ENCODE measurements at regions not wholly inside any gene's neighbourhood (a gene's known extent, or its start where the extent isn't known, plus 50 kb on each side); places are given as distances from the start of the nearest gene placed in this dataset.
"Not testable (repeated sequence)": the region's sequence is repeated elsewhere in the genome, so short reads cannot be mapped to it uniquely, and the experiment has no call there.

DNA sequence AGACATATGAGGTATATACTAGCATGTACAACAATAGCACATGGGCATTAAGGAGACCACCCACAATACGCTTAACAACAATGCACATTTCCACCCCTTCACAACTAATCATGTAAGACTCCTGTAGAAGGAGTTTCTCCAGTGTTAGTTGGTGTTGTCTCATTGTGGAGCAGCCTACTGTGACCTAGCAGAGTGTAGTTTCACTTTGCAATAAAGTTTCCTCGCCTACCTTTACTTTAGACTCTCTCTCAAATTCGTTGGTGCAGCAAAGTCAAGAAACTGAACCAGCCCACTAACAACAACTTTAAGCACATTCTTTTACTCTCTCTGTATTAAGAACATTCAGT lies 863.6 kb downstream of the FAM181B start:
- no peak for DNase-seq

DNA sequence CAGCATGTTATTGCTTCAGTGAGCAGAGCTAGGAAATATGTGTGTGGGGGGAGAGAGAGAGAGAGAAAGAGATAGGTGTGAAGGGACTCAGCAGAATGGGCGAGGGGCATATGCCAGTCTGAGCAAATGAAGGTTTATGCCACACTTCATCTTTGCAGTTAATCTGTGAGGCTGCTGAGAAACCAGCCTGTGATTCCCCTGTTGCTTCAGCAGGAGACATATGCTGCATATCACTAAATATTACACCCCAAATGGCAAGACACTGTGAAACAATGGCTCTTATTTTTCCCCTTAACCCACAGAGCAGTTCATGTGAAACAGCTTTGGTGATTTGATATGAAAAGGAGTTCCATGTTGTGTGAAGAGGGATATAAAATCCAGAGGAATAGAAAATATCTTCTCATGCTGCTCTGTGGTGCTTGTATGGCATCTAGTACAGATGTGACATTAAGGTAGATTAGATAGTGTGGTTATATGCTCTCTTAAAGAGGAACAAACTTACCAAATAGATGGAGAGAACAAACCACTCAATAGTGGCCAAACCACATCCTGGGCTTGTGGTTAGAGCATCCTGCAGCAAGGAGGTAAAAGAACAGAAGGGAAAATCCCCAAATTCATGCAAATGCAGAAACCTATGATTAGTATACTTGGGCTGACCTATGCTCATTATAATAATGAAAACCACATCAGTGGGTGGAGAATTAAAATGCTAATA lies 864.2 kb downstream of the FAM181B start:
- DNase-seq: no peak

DNA sequence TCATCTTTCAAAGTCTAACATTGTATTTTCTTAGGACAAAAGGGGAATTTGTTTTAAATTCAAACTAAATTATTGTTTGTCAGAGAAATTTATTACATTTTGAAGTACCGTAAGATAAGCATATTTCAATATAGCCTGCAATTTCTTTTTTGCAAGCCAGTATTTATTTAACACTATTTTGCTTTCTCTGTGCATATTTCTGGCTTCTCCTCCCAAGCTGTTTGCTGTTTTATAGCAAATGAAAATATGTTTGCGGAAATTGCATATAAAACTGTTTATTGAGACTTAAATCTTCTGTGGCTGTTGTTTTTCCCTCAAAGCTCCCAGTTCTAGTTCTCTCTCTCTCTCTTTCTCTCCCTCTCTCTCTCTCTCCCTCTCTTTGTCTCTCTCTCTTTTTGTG lies 866.8 kb downstream of the FAM181B start:
- DNase-seq: no peak

DNA sequence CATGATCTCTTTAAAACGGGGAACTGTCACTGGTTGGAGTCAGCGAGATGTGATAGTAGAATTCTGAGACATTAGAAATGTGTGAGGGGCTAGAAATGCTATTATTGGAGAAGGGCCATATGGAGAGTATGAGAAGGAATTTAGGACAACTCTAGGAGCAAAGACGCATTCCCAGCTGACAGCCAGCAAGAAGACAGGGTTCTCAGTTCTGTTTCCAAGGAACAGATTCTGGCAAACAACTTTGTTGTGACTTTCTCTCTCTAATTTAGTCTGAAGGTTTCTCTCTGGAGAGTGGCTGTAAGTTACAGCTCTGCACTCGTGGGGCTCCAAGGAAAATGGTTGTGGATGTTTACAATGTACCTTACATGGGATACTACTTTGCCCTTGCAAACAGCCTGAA lies 876.3 kb downstream of the FAM181B start:
- DNase-seq: no peak

DNA sequence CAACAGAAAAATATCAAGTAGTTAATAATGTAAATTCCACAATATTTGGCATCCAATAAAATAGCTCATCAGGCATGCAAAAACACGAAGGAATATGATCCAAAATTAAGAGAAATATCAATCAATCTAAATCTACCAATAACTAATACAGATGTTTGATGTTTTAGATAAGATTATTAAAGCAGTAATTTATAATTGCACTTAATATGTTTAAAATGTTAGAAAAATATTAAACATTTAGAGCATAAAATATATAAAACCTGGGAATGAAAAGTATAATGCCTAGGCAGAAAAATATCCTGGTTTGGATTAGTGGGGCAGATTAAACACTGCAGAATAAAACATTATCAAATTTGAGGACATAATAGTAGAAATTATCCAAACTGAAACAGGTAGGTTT lies 879.9 kb downstream of the FAM181B start:
- DNase-seq: no peak

DNA sequence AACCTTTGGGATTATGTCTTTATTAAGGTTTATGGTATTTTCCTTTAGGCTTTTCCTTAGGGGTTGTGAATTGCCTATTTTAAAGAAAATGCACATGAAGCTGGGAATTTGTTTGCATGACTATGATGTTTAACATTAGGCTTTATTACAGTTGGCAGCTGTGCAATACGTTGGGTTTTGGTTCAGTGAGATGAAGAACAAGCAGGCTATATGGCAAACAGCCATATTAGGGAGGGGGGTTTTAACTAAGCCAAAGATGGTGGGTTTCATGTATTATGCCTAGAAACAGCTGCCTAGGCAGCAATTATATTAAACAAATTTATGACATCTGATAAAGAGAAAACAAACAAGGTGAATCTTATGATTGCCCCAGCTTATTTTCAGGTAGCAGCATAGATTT lies 880.8 kb downstream of the FAM181B start:
- DNase-seq: no peak

DNA sequence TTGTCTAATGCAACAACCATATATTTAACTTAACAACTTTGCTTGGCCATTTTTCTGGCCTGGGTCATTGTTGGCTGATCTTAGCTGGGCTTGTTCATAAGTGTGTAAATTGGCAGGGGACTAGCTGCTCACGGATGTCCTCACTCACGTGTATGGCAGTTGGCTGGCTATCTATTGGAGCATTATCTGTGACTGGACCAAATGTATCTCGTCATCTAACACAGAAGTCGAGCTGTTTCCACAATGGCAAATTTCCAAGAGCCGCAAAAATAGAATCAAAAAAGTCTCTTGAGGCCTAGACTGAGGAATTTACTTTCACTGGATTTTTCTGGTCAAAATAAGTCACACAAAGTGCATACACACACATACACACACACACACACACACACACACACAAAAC lies 893.3 kb downstream of the FAM181B start:
- no peak for DNase-seq

DNA sequence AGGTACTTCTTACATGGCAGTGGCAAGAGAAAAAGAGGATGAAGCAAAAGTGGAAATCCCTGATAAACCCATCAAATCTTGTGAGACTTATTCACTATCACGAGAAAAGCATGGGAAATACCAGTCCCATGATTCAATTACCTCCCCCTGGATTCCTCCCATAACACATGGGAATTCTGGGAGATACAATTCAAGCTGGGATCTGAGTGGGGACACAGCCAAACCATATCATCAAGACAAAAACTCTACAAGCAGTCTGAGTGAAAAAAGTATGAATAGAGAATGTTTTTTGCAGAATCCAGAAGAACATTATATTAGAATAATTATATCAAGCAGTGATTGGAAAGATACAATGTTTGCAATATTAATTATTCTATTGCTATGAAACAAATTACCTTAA lies 893.7 kb downstream of the FAM181B start:
- no peak for DNase-seq

DNA sequence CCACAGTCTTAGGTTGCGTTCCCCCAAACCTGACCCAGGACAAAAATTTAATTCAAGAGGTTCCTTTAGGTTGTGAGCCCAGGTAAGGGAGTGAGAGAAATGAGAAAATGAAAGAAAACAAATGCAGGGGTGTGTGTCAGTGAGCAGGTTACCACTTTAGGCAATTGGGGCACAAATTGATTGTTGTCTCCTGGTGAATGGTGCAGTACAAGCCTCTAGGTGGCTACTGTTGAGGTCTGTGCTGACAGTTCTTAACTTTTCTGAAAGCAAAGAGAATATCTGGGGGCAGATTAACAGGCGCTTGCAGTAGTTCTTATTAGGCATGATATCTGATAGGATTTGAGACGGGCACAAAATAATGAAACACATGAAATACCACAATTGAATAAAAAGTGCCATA lies 894.6 kb downstream of the FAM181B start:
- DNase-seq: no peak

DNA sequence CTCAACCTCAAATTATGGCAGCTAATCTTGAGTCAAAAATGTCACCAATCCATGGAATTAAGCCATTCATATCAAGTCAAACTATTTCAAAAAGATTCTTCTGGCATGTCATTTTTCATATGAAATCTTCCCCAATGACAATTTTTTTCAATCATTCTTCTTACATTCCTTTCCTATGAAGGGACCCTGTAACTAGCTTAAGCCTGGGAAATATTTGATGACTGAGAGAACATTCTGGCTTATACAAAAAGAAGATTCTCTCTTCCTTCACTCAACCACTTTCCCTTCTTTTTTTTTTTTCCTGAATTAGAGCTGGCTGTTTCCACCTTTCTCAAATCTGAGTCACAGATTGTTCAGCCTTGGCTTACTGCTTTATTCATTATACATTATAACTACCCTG lies 903.7 kb downstream of the FAM181B start:
- DNase-seq: no peak

DNA sequence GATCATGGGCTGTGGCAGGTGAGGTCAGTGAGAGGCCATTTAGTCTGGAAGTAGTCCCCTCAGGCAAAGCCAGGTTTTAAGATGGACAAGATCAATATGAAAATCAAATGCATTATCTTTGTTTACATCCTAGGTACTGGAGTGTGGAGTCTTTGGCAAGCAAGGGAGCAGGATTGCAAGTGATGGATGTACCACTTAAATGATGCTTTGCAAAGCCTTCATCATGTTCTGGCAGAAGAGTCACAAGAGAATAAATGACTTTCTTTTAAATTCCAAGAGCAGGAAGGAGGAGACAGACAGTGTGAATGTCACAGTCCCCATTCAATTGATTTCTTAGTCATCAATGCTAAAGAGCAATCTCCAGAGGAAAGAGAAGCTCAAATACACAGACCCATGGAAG lies 908.3 kb downstream of the FAM181B start:
- DNase-seq: no peak

DNA sequence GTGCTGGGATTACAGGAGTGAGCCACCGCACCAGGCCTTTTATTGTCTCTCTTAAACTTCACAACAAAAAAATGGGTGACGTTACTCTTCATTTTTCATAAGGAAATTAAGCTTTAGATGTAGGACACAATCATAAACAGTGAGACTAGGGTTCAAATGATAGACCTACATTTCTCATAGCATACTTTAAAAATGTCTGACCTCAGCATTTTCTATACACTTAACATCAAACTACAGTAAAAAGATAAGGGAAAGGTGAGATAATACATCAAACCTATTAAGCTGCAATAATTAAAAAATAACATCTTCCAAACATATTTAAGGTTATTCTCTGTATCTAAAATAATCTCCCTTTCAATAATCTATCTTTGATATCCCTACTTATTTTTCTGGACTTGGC lies 914.2 kb downstream of the FAM181B start:
- DNase-seq: no peak

DNA sequence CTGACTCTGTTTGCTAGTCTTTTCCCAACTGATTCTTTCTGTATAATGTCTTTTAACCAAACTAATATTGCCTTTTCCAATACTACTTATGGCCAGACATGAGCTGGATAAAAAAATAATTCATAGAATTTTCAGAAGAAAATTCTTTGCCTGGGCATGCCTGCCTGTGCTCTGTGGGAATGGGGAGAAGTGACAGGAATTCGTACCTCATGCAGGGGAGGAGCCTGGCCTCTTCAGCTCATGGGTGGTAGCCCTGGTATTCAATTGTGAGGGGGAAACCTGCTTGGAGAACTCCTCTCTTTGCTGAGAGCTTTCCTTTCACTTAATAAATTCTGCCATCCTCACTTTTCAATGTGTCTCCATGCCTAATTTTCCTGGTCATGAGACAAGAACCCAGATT lies 928.8 kb downstream of the FAM181B start:
- DNase-seq: no peak

DNA sequence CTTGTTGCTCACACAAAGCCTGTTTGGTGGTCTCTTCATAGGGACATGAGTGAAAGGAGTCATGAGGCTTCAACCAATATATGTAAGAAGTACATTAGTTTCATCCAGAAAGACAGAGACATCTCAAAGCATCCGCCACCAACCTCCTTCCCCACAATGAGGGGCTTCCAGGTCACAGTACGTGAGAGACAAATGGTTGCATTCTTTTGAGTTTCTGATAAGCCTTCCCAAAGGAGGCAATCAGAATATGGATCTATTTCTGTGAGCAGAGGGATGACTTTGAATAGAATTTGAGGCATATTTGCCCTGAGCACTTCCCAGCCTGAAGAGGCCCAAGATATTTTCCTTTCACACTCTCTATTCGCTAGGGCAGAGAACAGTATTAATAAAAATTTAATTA lies 931.1 kb downstream of the FAM181B start:
- DNase-seq: no peak

DNA sequence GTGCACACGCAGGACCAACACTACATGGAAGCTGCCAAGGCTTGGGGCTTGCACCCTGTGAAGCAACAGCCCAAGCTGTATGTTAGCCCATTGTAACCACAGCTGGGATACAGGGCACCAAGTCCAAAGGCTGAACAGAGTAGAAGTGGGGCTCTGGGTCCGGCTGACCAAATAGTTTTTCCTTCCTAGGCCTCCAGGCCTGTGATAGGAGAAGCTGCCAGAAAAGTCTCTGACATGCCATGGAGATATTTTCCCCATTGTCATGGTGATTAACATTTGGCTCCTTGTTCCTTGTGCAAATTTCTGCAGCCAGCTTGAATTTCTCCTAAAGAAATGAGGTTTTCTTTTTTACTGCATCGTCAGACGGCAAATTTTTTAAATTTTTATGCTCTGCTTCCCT lies 941.2 kb downstream of the FAM181B start:
- DNase-seq: no peak

DNA sequence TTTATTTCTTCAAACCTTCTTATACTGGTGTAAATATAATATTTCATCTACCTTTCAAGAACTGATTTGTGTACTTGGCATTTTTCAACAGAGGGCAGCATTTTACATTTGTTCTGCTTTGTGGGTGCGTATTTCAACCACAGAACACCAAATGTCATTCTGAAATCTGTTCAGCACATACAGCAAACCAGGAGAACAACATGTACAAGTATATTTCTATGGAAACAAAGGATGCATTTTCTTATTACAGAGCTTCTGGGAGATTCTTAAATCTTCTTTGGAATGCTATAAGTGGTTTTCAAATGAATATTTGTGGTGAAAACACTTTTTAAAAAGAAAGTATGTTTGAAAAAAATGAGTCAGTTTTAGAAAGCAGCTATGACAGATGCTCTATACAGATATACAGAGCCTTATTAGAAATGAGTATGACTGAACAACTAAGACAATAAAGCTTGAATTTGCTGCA lies 946.0 kb downstream of the FAM181B start:
- no peak for DNase-seq

DNA sequence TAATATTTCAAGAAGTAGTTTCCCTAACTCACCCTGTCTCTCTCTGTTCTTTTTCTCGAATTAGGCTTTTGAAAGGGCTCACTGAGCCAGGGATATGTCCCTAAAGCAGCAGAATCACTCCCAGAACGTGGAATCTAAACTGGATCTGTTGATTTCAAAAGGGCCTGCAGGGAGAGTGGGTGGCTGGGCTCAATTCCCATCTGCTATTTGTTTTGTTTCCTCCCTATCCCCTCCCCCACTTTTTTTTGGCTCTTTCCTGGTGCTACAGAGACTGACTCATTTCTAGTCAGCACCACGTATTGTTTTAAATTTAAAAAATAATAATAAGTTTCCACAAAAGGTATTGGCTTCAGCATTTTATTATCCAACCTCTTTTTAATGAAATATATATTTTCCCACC lies 961.5 kb downstream of the FAM181B start:
- no peak for DNase-seq

DNA sequence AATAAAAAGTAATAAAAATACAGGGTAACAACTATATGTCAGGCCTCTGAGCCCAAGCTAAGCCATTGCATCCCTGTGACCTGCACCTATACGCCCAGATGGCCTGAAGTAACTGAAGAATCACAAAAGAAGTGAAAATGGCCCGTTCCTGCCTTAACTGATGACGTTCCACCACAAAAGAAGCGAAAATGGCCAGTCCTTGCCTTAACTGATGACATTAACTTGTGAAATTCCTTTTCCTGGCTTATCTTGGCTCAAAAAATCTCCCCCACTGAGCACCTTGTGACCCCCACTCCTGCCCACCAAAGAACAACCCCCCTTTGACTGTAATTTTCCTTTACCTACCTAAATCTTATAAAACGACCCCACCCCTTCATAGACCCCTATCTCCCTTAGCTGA lies 963.8 kb downstream of the FAM181B start:
- DNase-seq: not testable (repeated sequence)

DNA sequence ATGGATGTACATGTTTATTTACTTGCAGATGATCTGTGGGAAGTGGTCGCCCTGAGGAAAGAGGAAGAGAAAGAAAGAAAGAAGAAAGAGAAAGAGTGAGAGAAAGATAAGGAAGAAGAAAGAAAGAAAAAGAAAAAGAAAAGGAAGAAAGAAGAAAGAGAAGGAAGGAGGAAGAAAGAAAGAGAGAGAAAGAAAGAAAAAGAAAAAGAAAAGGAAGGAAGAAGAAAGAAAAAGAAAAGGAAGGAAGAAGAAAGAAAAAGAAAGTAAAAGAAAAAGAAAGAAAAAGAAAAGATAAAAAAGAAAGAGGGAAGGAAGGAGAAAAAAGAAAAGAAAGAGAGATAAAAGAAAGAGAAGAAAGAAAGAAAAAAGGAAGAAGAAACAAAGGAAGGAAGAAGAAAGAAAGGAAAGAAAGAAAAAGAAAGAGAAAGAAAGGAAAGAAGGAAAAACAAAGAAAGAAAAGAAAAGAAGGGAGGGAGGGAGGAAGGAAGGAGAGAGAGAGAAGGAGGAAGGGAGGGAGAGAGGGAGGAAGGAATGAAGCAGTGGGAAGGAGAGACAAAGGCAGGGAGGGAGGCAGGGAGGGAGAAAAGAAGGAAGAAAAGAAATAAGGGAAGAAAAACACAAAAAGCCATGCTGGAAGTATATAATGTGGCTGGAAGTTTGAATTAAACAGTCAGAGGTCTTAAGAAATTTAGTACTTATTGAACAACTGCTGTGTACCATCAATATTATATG lies 976.6 kb downstream of the FAM181B start:
- DNase-seq: no peak

DNA sequence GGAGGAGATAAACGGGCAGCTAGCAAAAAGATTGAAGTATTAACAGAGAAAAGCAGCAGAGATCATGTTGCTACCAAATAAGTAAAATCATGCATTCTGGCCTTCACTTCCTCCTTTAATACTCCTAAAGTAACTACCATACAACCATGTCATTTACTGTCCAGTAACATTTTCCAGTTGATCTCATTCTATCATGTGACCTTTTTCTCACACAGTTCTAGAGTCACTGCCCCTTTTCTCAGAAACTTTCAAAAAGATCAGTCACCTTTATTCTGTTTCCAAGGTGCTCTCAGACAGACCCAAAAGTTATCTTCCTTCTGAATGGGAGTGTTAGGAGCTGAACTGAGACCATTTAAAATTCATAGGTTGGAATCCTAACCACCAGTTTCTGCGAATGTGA lies 984.4 kb downstream of the FAM181B start:
- no peak for DNase-seq

DNA sequence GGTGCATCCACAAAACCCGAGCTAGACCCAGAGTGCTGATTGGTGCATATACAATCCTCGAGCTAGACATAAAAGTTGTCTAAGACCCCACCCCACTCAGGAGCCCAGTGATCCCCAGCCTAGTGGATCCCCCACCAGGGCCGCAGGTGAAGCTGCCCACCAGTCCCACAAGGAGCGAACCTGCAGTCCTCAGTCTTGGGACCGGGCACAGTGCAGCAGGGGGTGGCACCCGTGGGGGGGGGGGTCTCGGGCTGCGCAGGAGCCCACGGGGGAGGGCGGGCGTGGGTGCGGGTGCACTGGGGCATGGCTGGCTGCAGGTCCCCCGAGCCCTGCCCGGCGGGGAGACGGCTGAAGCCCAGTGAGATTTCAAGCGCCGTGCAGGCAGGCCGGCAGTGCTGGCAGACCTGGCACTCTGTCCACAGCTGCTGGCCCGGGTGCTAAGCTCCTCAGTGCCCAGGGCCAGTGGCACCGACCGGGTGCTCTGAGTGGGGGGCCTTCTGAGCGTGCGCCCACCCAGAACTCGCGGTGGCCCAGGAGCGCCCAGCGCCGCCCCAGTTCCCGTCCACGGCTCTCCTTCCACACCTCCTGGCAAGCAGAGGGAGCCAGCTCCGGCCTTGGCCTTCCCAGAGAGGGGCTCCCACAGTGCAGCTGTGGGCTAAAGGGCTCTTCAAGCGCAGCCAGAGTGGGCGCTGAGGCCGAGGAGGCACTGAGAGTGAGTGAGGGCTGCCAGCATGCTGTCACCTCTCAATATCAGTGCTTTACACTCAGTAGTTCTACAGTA lies 989.1 kb downstream of the FAM181B start:
- DNase-seq: no peak

DNA sequence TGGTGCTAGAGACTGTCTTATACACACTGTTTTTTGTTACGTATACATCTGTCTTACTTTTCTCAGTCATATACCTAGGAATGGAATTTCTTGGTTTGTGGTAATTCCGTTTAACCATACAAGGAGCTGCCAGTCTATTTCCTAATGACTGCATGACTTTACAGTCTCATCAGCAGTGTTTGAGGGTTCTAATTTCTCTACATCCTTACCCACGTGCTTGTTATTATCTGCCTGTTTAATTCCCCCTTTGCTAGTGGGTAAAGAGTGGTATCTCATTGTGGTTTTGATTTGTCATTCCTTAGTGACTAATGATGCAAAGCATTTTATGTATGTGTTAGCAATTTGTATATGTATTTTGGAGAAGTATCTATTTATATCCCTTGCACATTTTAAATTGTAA lies 1008.0 kb downstream of the FAM181B start:
- DNase-seq: no peak

DNA sequence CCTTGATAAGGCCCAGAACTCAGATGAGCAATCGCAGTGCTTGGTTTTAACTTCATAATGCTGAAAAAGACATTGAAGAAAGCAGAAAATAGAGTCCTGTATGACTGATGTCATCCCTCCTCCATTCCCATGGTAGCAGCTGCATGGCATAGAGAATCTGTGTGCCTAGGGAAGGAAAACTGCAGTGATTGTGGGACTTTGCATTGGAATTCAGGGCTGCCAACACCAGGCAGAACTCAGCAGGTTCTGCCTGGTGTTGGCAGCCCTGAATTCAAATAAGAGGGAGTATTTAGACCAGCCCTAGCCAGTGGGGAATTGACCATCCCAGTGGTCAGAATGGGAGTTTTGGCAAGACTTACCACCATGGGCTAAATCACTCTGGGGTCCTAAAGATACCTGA lies 1016.0 kb downstream of the FAM181B start:
- DNase-seq: no peak

DNA sequence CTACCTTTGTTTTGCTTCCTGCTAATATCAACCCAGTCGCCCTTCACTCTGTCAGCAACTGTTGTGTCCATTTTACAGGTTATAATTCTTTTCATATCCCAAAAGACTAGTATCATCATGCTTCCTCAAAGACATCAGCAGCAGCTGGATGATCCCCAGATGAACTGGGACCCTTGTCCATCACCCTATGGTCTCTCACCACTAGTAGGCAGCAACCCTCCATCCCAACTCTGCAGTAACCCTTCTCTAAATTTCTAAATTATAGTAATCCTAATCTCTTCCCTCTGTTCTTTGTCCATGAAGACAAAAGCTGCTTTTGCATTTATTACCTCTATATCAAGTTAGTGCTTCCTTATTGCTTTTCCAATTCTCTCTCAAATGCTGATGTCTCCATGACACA lies 1025.8 kb downstream of the FAM181B start:
- no peak for DNase-seq

All from NCI-H1930 (cell line).